ENCODE measurements at regions not wholly inside any gene's neighbourhood (a gene's known extent, or its start where the extent isn't known, plus 50 kb on each side); places are given as distances from the start of the nearest gene placed in this dataset.
"Not testable (repeated sequence)": the region's sequence is repeated elsewhere in the genome, so short reads cannot be mapped to it uniquely, and the experiment has no call there.

DNA sequence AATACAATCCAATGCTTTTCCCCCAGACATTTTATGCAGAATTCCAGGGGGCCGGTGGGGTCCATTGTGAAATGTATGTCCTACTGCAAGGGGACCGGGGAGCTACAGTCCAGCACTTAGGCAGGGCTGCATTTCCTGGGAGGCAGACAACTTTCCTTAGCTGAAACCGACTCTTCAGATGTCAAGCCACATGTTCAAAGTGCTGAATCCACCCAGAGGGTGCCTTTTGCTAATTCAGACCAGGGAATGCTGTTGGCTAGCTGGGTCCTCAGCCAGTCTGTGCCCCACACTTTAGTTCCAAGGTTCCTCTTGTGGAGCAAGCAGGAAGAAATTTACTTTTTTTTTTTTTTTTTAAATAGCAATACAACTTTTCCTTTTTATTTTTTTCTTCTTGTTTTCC is 219.5 kb upstream of the LRTM1 start:
- no peak for DNase-seq

DNA sequence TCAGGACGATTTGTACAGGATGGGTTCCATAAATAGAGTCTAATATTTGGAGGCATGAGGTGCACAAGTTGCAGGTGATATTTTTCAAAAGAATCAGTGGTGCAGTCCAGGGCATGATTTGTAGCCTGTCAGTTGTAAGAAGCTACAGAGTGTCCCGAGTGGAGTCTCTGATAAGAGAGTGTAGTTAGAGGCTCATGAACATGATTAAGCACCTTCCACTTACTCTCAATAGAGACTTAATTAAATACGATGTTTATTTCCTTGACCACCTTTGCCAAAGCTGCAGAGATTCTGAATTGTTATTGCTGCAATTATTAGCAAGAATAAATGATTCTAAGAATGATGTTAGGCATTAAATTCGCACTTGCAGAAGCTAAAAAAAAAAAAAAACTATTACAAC is 218.4 kb upstream of the LRTM1 start:
- no peak for DNase-seq

DNA sequence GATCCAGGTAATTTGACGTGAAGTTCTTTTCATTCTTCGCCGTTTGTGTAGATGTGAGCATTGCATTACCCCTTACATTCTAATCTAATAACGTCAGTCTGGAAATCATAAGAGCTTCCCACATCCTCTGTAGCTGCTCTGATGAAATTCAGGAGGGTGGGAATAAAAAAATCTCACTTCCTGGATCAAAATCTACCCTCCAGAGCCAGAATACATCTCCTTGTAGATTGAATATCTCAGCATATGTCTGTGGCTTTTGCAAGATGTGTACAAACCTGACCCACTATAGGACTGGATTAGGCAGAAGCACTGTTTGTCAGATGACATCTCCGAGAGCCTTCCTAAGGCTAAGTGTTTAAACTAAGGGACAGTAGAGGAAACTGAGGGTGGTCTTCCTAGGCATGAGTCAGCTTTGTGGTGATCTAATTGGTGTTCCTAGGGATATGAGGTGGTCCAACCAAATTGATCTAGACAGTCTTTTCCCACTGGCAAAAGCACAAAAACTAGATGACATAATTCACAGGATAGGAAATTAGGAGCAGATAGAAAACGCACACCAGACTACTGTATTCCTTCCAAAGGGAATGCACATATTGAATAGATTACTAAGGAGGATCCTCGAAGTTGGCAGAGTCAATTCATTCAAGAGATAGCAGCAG is 216.3 kb upstream of the LRTM1 start:
- no peak for DNase-seq

DNA sequence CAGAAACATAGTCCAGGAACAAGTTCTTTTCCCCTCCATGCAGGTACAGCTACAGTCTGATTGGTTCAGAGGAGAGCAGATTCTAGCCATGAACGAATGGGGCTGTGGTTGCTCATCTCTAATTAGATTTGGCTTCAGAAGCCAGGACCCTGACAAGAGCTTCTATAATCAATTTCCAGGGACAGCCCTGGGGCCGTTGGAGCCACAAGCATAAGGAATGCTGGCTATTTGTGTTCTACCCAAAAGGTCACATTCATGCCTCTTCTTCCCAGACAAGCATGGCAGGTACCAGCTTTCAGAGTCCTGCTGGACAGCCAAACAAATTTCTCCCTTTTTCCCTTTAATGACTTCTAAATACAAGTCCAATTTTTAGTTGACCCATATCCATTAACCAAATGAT is 215.5 kb upstream of the LRTM1 start:
- no peak for DNase-seq

DNA sequence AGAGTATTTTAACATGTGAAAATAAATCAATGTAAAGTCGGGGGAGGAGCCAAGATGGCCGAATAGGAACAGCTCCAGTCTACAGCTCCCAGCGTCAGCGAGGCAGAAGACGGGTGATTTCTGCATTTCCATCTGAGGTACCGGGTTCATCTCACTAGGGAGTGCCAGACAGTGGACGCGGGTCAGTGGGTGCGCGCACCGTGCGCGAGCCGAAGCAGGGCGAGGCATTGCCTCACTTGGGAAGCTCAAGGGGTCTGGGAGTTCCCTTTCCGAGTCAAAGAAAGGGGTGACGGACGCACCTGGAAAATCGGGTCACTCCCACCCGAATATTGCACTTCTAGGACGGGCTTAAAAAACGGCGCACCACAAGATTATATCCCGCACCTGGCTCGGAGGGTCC is 208.4 kb upstream of the LRTM1 start:
- not testable (repeated sequence) for DNase-seq

DNA sequence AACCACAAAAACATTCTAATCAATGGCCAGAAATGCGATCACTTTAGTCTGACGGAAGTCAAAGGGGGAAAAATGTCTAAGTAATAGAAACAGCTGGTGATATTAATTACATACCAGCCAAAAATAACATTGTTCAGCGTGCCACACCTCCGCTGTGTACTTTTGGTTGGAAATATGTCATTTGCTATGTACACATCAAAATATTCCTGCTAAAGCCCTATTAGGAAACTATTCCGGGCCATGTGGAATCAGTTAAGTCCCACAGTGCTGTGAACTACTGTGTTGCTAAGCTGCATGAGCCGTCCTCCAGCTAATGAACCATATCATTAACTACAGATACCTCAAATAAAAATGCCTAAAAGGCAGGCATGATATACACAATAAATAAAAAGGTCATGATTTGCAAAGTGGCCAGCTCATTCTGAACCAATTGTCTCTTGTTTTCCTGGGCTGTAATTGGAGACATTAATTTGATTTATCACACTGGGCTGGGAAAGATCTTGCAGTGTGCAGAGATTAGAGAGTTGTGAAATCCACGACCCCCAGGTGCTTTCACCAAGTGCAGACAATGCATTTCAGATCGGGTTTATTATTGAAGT is 200.5 kb upstream of the LRTM1 start:
- peak; percentile 61 for DNase-seq

DNA sequence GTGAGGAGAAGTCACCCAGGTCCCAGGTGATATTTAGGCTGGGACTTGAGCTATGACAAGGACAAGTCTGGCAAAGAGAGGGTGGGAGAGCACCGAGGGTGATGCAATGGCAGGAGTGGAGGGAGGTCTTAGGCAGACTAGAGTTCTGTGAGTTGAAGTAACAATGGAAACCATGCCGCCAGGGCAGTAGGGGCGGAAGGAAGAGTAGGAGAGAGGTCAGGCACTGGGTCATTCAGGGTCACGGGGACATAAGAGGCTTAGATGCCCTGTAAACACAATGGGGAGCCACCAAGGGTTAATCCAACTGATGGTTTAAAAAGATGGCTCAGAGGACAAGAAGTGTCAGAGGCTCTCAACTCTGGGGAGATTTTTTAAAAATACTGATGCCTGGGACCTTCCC is 199.7 kb upstream of the LRTM1 start:
- no peak for DNase-seq

DNA sequence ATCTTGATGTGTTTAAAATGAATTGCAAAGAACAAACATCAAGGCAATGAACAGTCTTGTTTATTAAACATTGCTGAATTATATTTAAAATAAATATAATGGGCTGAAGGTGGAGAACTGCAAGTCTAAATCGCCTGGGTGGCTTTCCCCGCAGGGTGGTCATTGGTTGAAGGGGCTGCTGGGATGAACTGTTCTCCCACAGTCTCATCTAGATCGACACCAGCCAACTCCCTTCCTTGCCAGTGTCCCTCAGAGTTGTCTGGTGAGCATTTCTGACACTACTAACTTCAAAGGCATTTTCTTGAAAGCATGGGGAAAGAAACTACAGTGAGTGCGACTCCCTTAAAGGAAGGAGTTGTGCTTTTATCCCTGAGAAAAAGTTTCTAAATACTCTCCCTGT is 196.5 kb upstream of the LRTM1 start:
- DNase-seq, result no peak
